ENCODE measurements at regions not wholly inside any gene's neighbourhood (a gene's known extent, or its start where the extent isn't known, plus 50 kb on each side); places are given as distances from the start of the nearest gene placed in this dataset.

- H3K36me3 ChIP-seq (ENCODE audit: control insufficient read depth, insufficient read depth, low read length), result no peaks in the 10 kb centered on the region
- TF ChIP-seq, protein P1, sequence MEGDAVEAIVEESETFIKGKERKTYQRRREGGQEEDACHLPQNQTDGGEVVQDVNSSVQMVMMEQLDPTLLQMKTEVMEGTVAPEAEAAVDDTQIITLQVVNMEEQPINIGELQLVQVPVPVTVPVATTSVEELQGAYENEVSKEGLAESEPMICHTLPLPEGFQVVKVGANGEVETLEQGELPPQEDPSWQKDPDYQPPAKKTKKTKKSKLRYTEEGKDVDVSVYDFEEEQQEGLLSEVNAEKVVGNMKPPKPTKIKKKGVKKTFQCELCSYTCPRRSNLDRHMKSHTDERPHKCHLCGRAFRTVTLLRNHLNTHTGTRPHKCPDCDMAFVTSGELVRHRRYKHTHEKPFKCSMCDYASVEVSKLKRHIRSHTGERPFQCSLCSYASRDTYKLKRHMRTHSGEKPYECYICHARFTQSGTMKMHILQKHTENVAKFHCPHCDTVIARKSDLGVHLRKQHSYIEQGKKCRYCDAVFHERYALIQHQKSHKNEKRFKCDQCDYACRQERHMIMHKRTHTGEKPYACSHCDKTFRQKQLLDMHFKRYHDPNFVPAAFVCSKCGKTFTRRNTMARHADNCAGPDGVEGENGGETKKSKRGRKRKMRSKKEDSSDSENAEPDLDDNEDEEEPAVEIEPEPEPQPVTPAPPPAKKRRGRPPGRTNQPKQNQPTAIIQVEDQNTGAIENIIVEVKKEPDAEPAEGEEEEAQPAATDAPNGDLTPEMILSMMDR (IDR thresholded peaks at IDR 0.05; ENCODE audit: insufficient read depth, low read depth, low read length), result no peak
- no peak for DNase-seq (ENCODE audit: low read depth)
- CTCF ChIA-PET, result no interaction called here
- no peak overlapping the region for H3K4me3 ChIP-seq (ENCODE audit: low read depth, low read length)
- POLR2A ChIA-PET, result no interaction called here
- H3K27me3 ChIP-seq (ENCODE audit: control insufficient read depth, insufficient read depth, low read length), result no peaks in the 10 kb centered on the region
Observed at GRCh38 chr22:49045276-49045675, 782.4 kb downstream of the BRD1 start.

DNA sequence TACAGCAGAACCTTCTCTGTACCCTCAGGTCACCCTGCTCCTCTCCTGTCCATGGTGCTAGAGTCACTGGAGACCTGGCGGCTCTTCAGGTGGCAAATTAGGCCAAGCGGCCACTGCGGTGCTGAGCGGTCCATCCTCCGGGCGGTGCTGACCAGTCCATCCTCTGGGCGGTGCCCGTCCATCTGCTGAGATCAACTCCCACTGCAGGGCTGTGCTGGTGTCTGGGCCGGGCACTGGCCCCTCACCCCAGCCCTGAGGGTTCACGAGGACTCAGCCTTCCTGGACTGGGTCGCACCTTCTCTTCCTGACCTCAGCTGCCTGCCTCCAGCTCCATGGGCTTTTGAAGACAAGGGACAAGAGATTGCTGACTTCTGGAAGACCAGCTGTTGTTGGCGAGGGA lies 782.9 kb downstream of the BRD1 start:
- DNase-seq (ENCODE audit: low read depth), result no peak
- TF ChIP-seq, protein P1 (IDR thresholded peaks at IDR 0.05; ENCODE audit: insufficient read depth, low read depth, low read length), result no peak
- CTCF ChIA-PET, result no interaction called here
- Histone ChIP-seq H3K4me3 (ENCODE audit: low read depth, low read length) (no peak overlapping the region), H3K27me3 (ENCODE audit: control insufficient read depth, insufficient read depth, low read length) (no peaks in the 10 kb centered on the region), H3K36me3 (ENCODE audit: control insufficient read depth, insufficient read depth, low read length) (no peaks in the 10 kb centered on the region)
- POLR2A ChIA-PET, result no interaction called here

GRCh38 chr22:49044091-49044490 lies 783.6 kb downstream of the BRD1 start:
- Histone ChIP-seq H3K36me3 (ENCODE audit: control insufficient read depth, insufficient read depth, low read length) (no peaks in the 10 kb centered on the region), H3K27me3 (ENCODE audit: control insufficient read depth, insufficient read depth, low read length) (no peaks in the 10 kb centered on the region), H3K4me3 (ENCODE audit: low read depth, low read length) (no peak overlapping the region)
- no peak for DNase-seq (ENCODE audit: low read depth)
- ChIA-PET CTCF (no interaction called here), POLR2A (no interaction called here)
- TF ChIP-seq, protein P1 (IDR thresholded peaks at IDR 0.05; ENCODE audit: insufficient read depth, low read depth, low read length), result no peak

- POLR2A ChIA-PET, result no interaction called here
- DNase-seq (ENCODE audit: low read depth), result no peak
- Histone ChIP-seq H3K36me3 (ENCODE audit: control insufficient read depth, insufficient read depth, low read length) (no peaks in the 10 kb centered on the region), H3K27me3 (ENCODE audit: control insufficient read depth, insufficient read depth, low read length) (no peaks in the 10 kb centered on the region), H3K4me3 (ENCODE audit: low read depth, low read length) (no peak overlapping the region)
- CTCF ChIA-PET, result no interaction called here
- TF ChIP-seq, protein P1 (IDR thresholded peaks at IDR 0.05; ENCODE audit: insufficient read depth, low read depth, low read length), result no peak
Observed at GRCh38 chr22:49042877-49043859, 784.5 kb downstream of the BRD1 start.

- no peaks in the 10 kb centered on the region for H3K27me3 ChIP-seq (ENCODE audit: control insufficient read depth, insufficient read depth, low read length)
- no peak for DNase-seq (ENCODE audit: low read depth)
- TF ChIP-seq, protein P1 (IDR thresholded peaks at IDR 0.05; ENCODE audit: insufficient read depth, low read depth, low read length), result no peak
- CTCF ChIA-PET, result no interaction called here
- H3K4me3 ChIP-seq (ENCODE audit: low read depth, low read length), result no peak overlapping the region
- no peaks in the 10 kb centered on the region for H3K36me3 ChIP-seq (ENCODE audit: control insufficient read depth, insufficient read depth, low read length)
- POLR2A ChIA-PET, result no interaction called here
Observed at GRCh38 chr22:49042066-49042465, 785.6 kb downstream of the BRD1 start.

All from BJ (cell line).